ENCODE measurements at regions not wholly inside any gene's neighbourhood (a gene's known extent, or its start where the extent isn't known, plus 50 kb on each side); places are given as distances from the start of the nearest gene placed in this dataset.

GRCh38 chr2:13091455-13091854, 374.7 kb downstream of the TRIB2 start:
- TF ChIP-seq, protein P1, sequence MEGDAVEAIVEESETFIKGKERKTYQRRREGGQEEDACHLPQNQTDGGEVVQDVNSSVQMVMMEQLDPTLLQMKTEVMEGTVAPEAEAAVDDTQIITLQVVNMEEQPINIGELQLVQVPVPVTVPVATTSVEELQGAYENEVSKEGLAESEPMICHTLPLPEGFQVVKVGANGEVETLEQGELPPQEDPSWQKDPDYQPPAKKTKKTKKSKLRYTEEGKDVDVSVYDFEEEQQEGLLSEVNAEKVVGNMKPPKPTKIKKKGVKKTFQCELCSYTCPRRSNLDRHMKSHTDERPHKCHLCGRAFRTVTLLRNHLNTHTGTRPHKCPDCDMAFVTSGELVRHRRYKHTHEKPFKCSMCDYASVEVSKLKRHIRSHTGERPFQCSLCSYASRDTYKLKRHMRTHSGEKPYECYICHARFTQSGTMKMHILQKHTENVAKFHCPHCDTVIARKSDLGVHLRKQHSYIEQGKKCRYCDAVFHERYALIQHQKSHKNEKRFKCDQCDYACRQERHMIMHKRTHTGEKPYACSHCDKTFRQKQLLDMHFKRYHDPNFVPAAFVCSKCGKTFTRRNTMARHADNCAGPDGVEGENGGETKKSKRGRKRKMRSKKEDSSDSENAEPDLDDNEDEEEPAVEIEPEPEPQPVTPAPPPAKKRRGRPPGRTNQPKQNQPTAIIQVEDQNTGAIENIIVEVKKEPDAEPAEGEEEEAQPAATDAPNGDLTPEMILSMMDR (conservative IDR thresholded peaks at IDR 0.05): no peak
- no peak for TF ChIP-seq ZFX (IDR thresholded peaks at IDR 0.05)
- no peak overlapping the region for H3K27ac ChIP-seq

GRCh38 chr2:13091861-13092378, 375.2 kb downstream of the TRIB2 start:
- H3K27ac ChIP-seq: no peak overlapping the region
- TF ChIP-seq, protein P1 (conservative IDR thresholded peaks at IDR 0.05): no peak
- TF ChIP-seq ZFX (IDR thresholded peaks at IDR 0.05): no peak

DNA sequence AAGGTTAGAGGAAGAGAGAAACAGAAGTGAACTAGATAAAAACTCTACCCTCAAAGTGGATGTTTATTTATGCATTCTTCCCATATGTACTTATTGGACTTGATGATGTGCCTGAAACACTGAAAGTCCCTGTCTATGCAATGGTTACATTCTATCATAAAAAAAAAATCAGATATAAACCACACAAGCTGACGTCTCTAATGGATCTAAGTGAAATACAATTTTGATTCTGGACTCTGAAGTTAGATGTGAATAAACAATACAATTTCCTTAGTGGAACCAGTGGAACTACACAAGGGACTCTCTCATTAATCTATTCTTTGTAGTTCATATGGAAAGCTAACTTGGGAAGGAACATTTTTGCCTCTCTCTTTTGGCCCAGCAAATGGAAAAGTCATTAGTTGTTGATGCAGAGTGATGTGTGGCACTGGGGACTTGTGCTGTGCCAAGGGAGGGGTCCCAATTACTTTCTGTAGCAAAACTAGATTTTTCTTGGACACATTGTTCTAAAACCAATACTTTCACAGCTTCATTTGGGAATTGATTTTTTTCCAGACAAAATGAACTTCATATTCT, 376.8 kb downstream of the TRIB2 start:
- TF ChIP-seq, protein P1 (conservative IDR thresholded peaks at IDR 0.05): no peak
- no peak for TF ChIP-seq ZFX (IDR thresholded peaks at IDR 0.05)
- no peak overlapping the region for H3K27ac ChIP-seq

GRCh38 chr2:13102397-13103063, 385.8 kb downstream of the TRIB2 start:
- H3K27ac ChIP-seq: no peak overlapping the region
- TF ChIP-seq, protein P1 (conservative IDR thresholded peaks at IDR 0.05): no peak
- TF ChIP-seq ZFX (IDR thresholded peaks at IDR 0.05): no peak

GRCh38 chr2:13103151-13103550, 386.4 kb downstream of the TRIB2 start:
- H3K27ac ChIP-seq: no peak overlapping the region
- TF ChIP-seq, protein P1 (conservative IDR thresholded peaks at IDR 0.05): no peak

GRCh38 chr2:13103778-13104493, 387.2 kb downstream of the TRIB2 start:
- no peak for TF ChIP-seq ZFX (IDR thresholded peaks at IDR 0.05)
- TF ChIP-seq, protein P1 (conservative IDR thresholded peaks at IDR 0.05): no peak
- no peak overlapping the region for H3K27ac ChIP-seq

DNA sequence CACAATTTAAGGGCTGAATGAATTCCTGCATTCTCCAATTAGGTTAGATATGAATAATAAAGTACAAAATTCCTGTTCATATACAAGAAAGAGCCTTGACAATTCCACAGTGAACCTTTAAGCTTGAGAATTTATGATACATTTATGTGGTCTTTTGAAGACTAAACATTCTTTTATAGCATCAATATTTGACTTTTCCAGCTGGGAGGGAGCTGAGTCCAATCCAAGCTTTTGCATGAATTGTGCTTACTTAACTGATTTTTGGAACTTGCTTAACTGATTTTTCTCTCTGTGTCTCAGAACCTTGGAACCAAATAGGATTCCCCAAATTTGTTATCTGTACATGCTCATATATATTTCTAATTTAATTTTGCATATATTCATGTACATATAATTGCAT, 388.0 kb downstream of the TRIB2 start:
- no peak overlapping the region for H3K27ac ChIP-seq
- no peak for TF ChIP-seq ZFX (IDR thresholded peaks at IDR 0.05)
- TF ChIP-seq, protein P1 (conservative IDR thresholded peaks at IDR 0.05): no peak

Data from C4-2B (cell line).